Panc1 (cell line): ENCODE measurements at regions not wholly inside any gene's neighbourhood (a gene's known extent, or its start where the extent isn't known, plus 50 kb on each side); places are given as distances from the start of the nearest gene placed in this dataset.

Experiments
- ATAC-seq: fragments of 200-7000 bp; cut with Tn5 transposase; 2 replicates; pipeline ENCODE4 v1.9.1; 2020; ENCODE audit warnings: mild to moderate bottlenecking, moderate library complexity
- BruUV-seq: library from RNA; stranded (reverse); fragments of 400-500 nt; replicated peaks from 2 replicates; lab custom pipeline; 2021; lab: Mats Ljungman, UMichigan
- CTCF ChIA-PET: fragments of 300-600 bp; sonication (Branson Sonifier 250); formaldehyde crosslinking; loops from one replicate; lab custom pipeline; 2022; ENCODE audit warnings: antibody characterized with exemption; lab: Charles Lee
- POLR2A ChIA-PET: fragments of 300-600 bp; sonication (Branson Sonifier 250); formaldehyde crosslinking; loops from one replicate; lab custom pipeline; 2022; ENCODE audit warnings: antibody characterized with exemption; lab: Charles Lee
- DNase-seq: peaks from one replicate; pipeline ENCODE4 v3.0.0-alpha.2; 2010; ENCODE audit warnings: low read depth, low spot score
- H3K27ac ChIP-seq: 2 replicates; pipeline ENCODE4 v1.5.1; 2011; ENCODE audit warnings: mild to moderate bottlenecking, low read length, inconsistent platforms
- H3K27me3 ChIP-seq: fragments of 200-500 bp; sonication (Bioruptor generic); 2 replicates; pipeline ENCODE4 v1.6.0; 2014; ENCODE audit warnings: low read length, inconsistent platforms; ENCODE audit not compliant: control insufficient read depth, insufficient read depth
- H3K36me3 ChIP-seq: fragments of 200-500 bp; sonication (Bioruptor generic); 2 replicates; pipeline ENCODE4 v1.5.1; 2014; ENCODE audit warnings: inconsistent platforms, mild to moderate bottlenecking, low read length, moderate library complexity; ENCODE audit not compliant: control insufficient read depth, insufficient read depth
- H3K4me1 ChIP-seq: 2 replicates; pipeline ENCODE4 v1.5.1; 2011; ENCODE audit warnings: inconsistent platforms, mild to moderate bottlenecking, low read length, moderate library complexity; ENCODE audit not compliant: control insufficient read depth, insufficient read depth
- H3K4me3 ChIP-seq, 2 experiments: 2 replicates each; pipeline ENCODE4 v1.5.1; 2011 to 2012; ENCODE audit warnings: low read depth in 2 of 2, low read length in 2 of 2, mild to moderate bottlenecking in 2 of 2, inconsistent platforms in 1 of 2, moderate library complexity in 1 of 2
- H3K9me3 ChIP-seq: fragments of 200-500 bp; sonication (Bioruptor generic); 2 replicates; pipeline ENCODE4 v1.5.1; 2014; ENCODE audit warnings: low read depth, mild to moderate bottlenecking, inconsistent platforms, low read length, moderate library complexity; ENCODE audit not compliant: control insufficient read depth, insufficient read depth
- CTCF ChIP-seq: fragments of 450-650 bp; IDR thresholded peaks from 2 replicates; pipeline ENCODE4 v1.5.1; 2017; ENCODE audit warnings: mild to moderate bottlenecking
- POLR2AphosphoS5 ChIP-seq: IDR thresholded peaks from 2 replicates; pipeline ENCODE4 v1.6.1; 2012; ENCODE audit warnings: mild to moderate bottlenecking, low read depth, low read length, moderate library complexity
- REST ChIP-seq, 2 experiments: IDR thresholded peaks; 2 replicates each; pipeline ENCODE4 v1.6.1; 2011 to 2012; ENCODE audit warnings: low read depth in 2 of 2, control low read depth in 1 of 2, low read length in 1 of 2, mild to moderate bottlenecking in 1 of 2, moderate library complexity in 1 of 2; ENCODE audit not compliant: insufficient read depth in 1 of 2
- SIN3A ChIP-seq: IDR thresholded peaks from 2 replicates; pipeline ENCODE4 v1.6.1; 2012; ENCODE audit warnings: low read depth, mild to moderate bottlenecking, low read length, moderate library complexity, borderline replicate concordance; ENCODE audit not compliant: insufficient read depth
- TCF7L2 ChIP-seq: IDR thresholded peaks from 2 replicates; pipeline ENCODE4 v1.6.1; 2011; ENCODE audit warnings: mild to moderate bottlenecking, low read depth, low read length, inconsistent platforms
- in situ Hi-C: cut with HindIII; loops from 2 replicates; pipeline ENCODE4 v1.10.0; 2016; ENCODE audit warnings: low sequenced_read_pairs, low pct_unique_long_range_greater_than_20kb
- intact Hi-C: fragments of 100-400 bp; cut with micrococcal nuclease; formaldehyde crosslinking; loops from one replicate; pipeline ENCODE4 v1.10.0; 2022; ENCODE audit not compliant: unreplicated experiment

- Histone ChIP-seq H3K36me3 (peaks cover 5% of the 10 kb centered on the region; the same call in 1 of the 2 replicates), H3K27me3 (no peaks in the 10 kb centered on the region), H3K9me3 (no peaks in the 10 kb centered on the region), H3K4me3 (peak overlapping the region; percentile 89 to 94; a peak in 3 of 4 replicates), H3K4me1 (peaks cover 35% of the 10 kb centered on the region), H3K27ac (peak overlapping the region; percentile 96)
- intact Hi-C loops (no loop called here), in situ Hi-C loops (no loop called here)
- TF ChIP-seq CTCF, result no peak
- TF ChIP-seq REST (IDR thresholded peaks at IDR 0.05; ENCODE audit: insufficient read depth in 1 of 2, low read depth in 2 of 2, low read length in 1 of 2), result no peak
- TF ChIP-seq POLR2AphosphoS5, result no peak
- TF ChIP-seq TCF7L2, result no peak
- TF ChIP-seq SIN3A, result no peak
- ChIA-PET CTCF (interaction anchor here (0.5 to 2.9 kb wide), 5 partner anchors 27 to 141 kb away, joined by 3 to 14 read pairs (median 4); no protein-coding TSS in a partner anchor), POLR2A (no interaction called here)
- ATAC-seq, result no peak
- BruUV-seq, result no TSS peak
- no peak for DNase-seq
Observed at GRCh38 chr17:72587156-72587555, 466.3 kb downstream of the SOX9 start.

GRCh38 chr17:72587773-72588511 lies 467.1 kb downstream of the SOX9 start:
- TF ChIP-seq REST (IDR thresholded peaks at IDR 0.05; ENCODE audit: insufficient read depth in 1 of 2, low read depth in 2 of 2, low read length in 1 of 2), result no peak
- no peak; the same call in 1 of the 2 replicates for TF ChIP-seq TCF7L2
- no peak for TF ChIP-seq CTCF
- no peak for TF ChIP-seq POLR2AphosphoS5
- TF ChIP-seq SIN3A, result 0 out of 2 replicates have a peak, but pooled peaks have one; percentile 16
- ChIA-PET CTCF (interaction anchor here (0.5 to 2.9 kb wide), 5 partner anchors 8 to 644 kb away, joined by 3 to 14 read pairs (median 4); no protein-coding TSS in a partner anchor), POLR2A (interaction anchor here (1.3 kb wide), 1 partner anchor 58 kb away, joined by 9 read pairs; no protein-coding TSS in a partner anchor)
- H3K4me3 ChIP-seq, result peak overlapping the region; percentile 89 to 94
- DNase-seq, result no peak
- BruUV-seq, result no TSS peak
- in situ Hi-C loops (no loop called here), intact Hi-C loops (no loop called here)
- no peaks in the 10 kb centered on the region for H3K9me3 ChIP-seq
- peak; percentile 4 for ATAC-seq
- peak overlapping the region; percentile 96 for H3K27ac ChIP-seq
- H3K27me3 ChIP-seq, result no peaks in the 10 kb centered on the region
- H3K4me1 ChIP-seq, result peaks cover 33% of the 10 kb centered on the region
- H3K36me3 ChIP-seq, result peaks cover 7% of the 10 kb centered on the region; the same call in 1 of the 2 replicates
